H9 (cell line): ENCODE measurements at regions not wholly inside any gene's neighbourhood (a gene's known extent, or its start where the extent isn't known, plus 50 kb on each side); places are given as distances from the start of the nearest gene placed in this dataset.

Source experiments
- DNase-seq: peaks from one replicate; pipeline ENCODE4 v3.0.0-alpha.2; 2017
- H2AFZ ChIP-seq: one replicate; pipeline ENCODE4 v1.6.1; 2013; ENCODE audit warnings: mild to moderate bottlenecking, low read length, control low read depth, moderate library complexity
- H2AK5ac ChIP-seq: 2 replicates; pipeline ENCODE4 v1.6.1; 2013; ENCODE audit warnings: low read length, control low read depth, mixed read lengths; ENCODE audit not compliant: insufficient read length
- H2BK120ac ChIP-seq: one replicate; pipeline ENCODE4 v1.6.1; 2013; ENCODE audit warnings: low read depth, mild to moderate bottlenecking, low read length, control low read depth, inconsistent platforms; ENCODE audit not compliant: poor library complexity, severe bottlenecking
- H2BK12ac ChIP-seq: 2 replicates; pipeline ENCODE4 v1.6.1; 2013; ENCODE audit warnings: low read length, control low read depth, mixed read lengths, low read depth; ENCODE audit not compliant: insufficient read length
- H2BK15ac ChIP-seq: 2 replicates; pipeline ENCODE4 v1.6.1; 2013; ENCODE audit warnings: low read depth, low read length, control low read depth
- H2BK20ac ChIP-seq: one replicate; pipeline ENCODE4 v1.6.1; 2013; ENCODE audit warnings: low read depth, mild to moderate bottlenecking, low read length, control low read depth, inconsistent platforms; ENCODE audit not compliant: poor library complexity, severe bottlenecking
- H2BK5ac ChIP-seq: 2 replicates; pipeline ENCODE4 v1.6.1; 2013; ENCODE audit warnings: low read length, control low read depth, mixed read lengths; ENCODE audit not compliant: insufficient read length
- H3K14ac ChIP-seq: 2 replicates; pipeline ENCODE4 v1.6.1; 2013; ENCODE audit warnings: low read length, control low read depth; ENCODE audit not compliant: insufficient read depth
- H3K18ac ChIP-seq: 2 replicates; pipeline ENCODE4 v1.6.1; 2013; ENCODE audit warnings: low read depth, mild to moderate bottlenecking, mixed read lengths, low read length, control low read depth; ENCODE audit not compliant: insufficient read length
- H3K23ac ChIP-seq: 2 replicates; pipeline ENCODE4 v1.6.1; 2013; ENCODE audit warnings: low read length, control low read depth, mixed read lengths, low read depth; ENCODE audit not compliant: insufficient read length
- H3K23me2 ChIP-seq: 2 replicates; pipeline ENCODE4 v1.6.1; 2013; ENCODE audit warnings: low read depth, mild to moderate bottlenecking, mixed read lengths, low read length, control low read depth; ENCODE audit not compliant: insufficient read length, poor library complexity, severe bottlenecking
- H3K27ac ChIP-seq: 2 replicates; pipeline ENCODE4 v1.5.1; 2013; ENCODE audit warnings: low read length, control low read depth, mixed read lengths, low read depth; ENCODE audit not compliant: insufficient read length
- H3K27me3 ChIP-seq: 2 replicates; pipeline ENCODE4 v1.6.1; 2013; ENCODE audit warnings: low read length, control low read depth, inconsistent platforms; ENCODE audit not compliant: insufficient read depth
- H3K4ac ChIP-seq: 2 replicates; pipeline ENCODE4 v1.6.1; 2013; ENCODE audit warnings: low read depth, mild to moderate bottlenecking, control low read depth, inconsistent platforms, low read length, moderate library complexity
- H3K4me1 ChIP-seq: 2 replicates; pipeline ENCODE4 v1.6.1; 2013; ENCODE audit warnings: low read length, control low read depth, inconsistent platforms; ENCODE audit not compliant: insufficient read depth
- H3K4me2 ChIP-seq: 2 replicates; pipeline ENCODE4 v1.6.1; 2013; ENCODE audit warnings: low read length, control low read depth, mixed read lengths; ENCODE audit not compliant: insufficient read length, insufficient read depth
- H3K56ac ChIP-seq: 2 replicates; pipeline ENCODE4 v1.6.1; 2013; ENCODE audit warnings: low read depth, mild to moderate bottlenecking, mixed read lengths, low read length, control low read depth; ENCODE audit not compliant: insufficient read length
- H3K79me1 ChIP-seq: 2 replicates; pipeline ENCODE4 v1.6.1; 2013; ENCODE audit warnings: low read depth, mild to moderate bottlenecking, moderate library complexity, low read length, control low read depth, inconsistent platforms; ENCODE audit not compliant: insufficient read depth, poor library complexity, severe bottlenecking
- H3K79me2 ChIP-seq: 2 replicates; pipeline ENCODE4 v1.6.1; 2013; ENCODE audit warnings: low read length, control low read depth, inconsistent platforms; ENCODE audit not compliant: insufficient read depth
- H3K9ac ChIP-seq: 2 replicates; pipeline ENCODE4 v1.6.1; 2013; ENCODE audit warnings: low read length, control low read depth, mixed read lengths; ENCODE audit not compliant: insufficient read length; ENCODE audit errors: extremely low read depth
- H3K9me3 ChIP-seq: one replicate; pipeline ENCODE4 v1.6.1; 2013; ENCODE audit warnings: low read depth, low read length, inconsistent platforms; ENCODE audit not compliant: control insufficient read depth
- H3T11ph ChIP-seq: one replicate; pipeline ENCODE4 v1.6.1; 2013; ENCODE audit warnings: mild to moderate bottlenecking, low read length, control low read depth, inconsistent platforms
- H4K20me1 ChIP-seq: one replicate; pipeline ENCODE4 v1.6.1; 2013; ENCODE audit not compliant: control insufficient read depth, insufficient read length, insufficient read depth
- H4K5ac ChIP-seq: 2 replicates; pipeline ENCODE4 v1.6.1; 2013; ENCODE audit warnings: low read depth, mild to moderate bottlenecking, mixed read lengths, low read length, control low read depth; ENCODE audit not compliant: insufficient read length
- H4K8ac ChIP-seq: replicated peaks from 2 replicates; pipeline ENCODE4 v1.6.1; 2013; ENCODE audit warnings: low read length, control low read depth, mixed read lengths, low read depth; ENCODE audit not compliant: insufficient read length
- H4K91ac ChIP-seq: 2 replicates; pipeline ENCODE4 v1.6.1; 2013; ENCODE audit warnings: low read depth, mild to moderate bottlenecking, moderate library complexity, mixed read lengths, low read length, control low read depth; ENCODE audit not compliant: insufficient read length
- H3K27ac Mint-ChIP-seq, 3 experiments: 2 replicates in 2 of 3; 3 replicates in 1 of 3; pipeline ENCODE4 v1.8.0; 2020 to 2021; ENCODE audit warnings: mixed read lengths in 3 of 3, mild to moderate bottlenecking in 1 of 3, moderate library complexity in 1 of 3
- H3K27me3 Mint-ChIP-seq: 2 replicates; pipeline ENCODE4 v1.8.0; 2021; ENCODE audit warnings: low read depth, mild to moderate bottlenecking, moderate library complexity, mixed read lengths
- H3K36me3 Mint-ChIP-seq, 3 experiments: 2 replicates in 2 of 3; 3 replicates in 1 of 3; pipeline ENCODE4 v1.8.0; 2020 to 2021; ENCODE audit warnings: low read depth in 3 of 3, mixed read lengths in 3 of 3; ENCODE audit not compliant: insufficient read depth in 1 of 3
- H3K4me1 Mint-ChIP-seq, 2 experiments: 2 replicates each; pipeline ENCODE4 v1.8.0; 2020; ENCODE audit warnings: mixed read lengths in 2 of 2
- H3K4me3 Mint-ChIP-seq, 2 experiments: 2 replicates in 1 of 2; 3 replicates in 1 of 2; pipeline ENCODE4 v1.8.0; 2020 to 2021; ENCODE audit warnings: mild to moderate bottlenecking in 2 of 2, mixed read lengths in 2 of 2, moderate library complexity in 1 of 2
- H3K9me3 Mint-ChIP-seq, 2 experiments: 2 replicates in 1 of 2; 3 replicates in 1 of 2; pipeline ENCODE4 v1.8.0; 2020; ENCODE audit warnings: mild to moderate bottlenecking in 2 of 2, mixed read lengths in 2 of 2, moderate library complexity in 1 of 2
- CTCF ChIP-seq: fragments of 200-600 bp; sonication (generic); conservative IDR thresholded peaks from 3 replicates; pipeline ENCODE4 v1.8.0; 2021; ENCODE audit warnings: antibody characterized with exemption, mild to moderate bottlenecking
- whole genome bisulfite sequencing: extraction: QIAGEN DNeasy Blood & Tissue Kit; methylation state at CpG from one replicate; pipeline ENCODE4 v1.1.7; 2013; ENCODE audit warnings: missing lambda C conversion rate, low lambda C conversion rate, mixed read lengths; ENCODE audit not compliant: insufficient read length; ENCODE audit errors: extremely low coverage; 5-methylcytosine and 5-hydroxymethylcytosine counted together

GRCh38 chr10:61016630-61017029, 72.6 kb upstream of the RHOBTB1 start:
- Histone ChIP-seq H4K8ac (no peak overlapping the region), H4K5ac (no peak overlapping the region), H3K27me3 (no peaks in the 10 kb centered on the region), H2AK5ac (no peak overlapping the region), H2BK5ac (no peak overlapping the region), H3T11ph (no peak overlapping the region), H2BK15ac (no peak overlapping the region), H3K14ac (no peak overlapping the region), H3K27ac (no peak overlapping the region), H3K9ac (no peak overlapping the region), H3K4me1 (no peaks in the 10 kb centered on the region), H4K20me1 (no peaks in the 10 kb centered on the region), H3K23me2 (no peaks in the 10 kb centered on the region), H3K4ac (no peak overlapping the region), H4K91ac (no peak overlapping the region), H3K9me3 (no peaks in the 10 kb centered on the region), H2BK20ac (no peak overlapping the region), H2BK120ac (no peak overlapping the region), H3K79me1 (no peaks in the 10 kb centered on the region), H3K18ac (no peak overlapping the region), H3K79me2 (no peaks in the 10 kb centered on the region), H2BK12ac (no peak overlapping the region), H3K56ac (no peak overlapping the region), H3K4me2 (no peak overlapping the region), H2AFZ (no peak overlapping the region), H3K23ac (no peak overlapping the region)
- WGBS, result no CpG with 5 or more reads among the region's 1 CpG
- DNase-seq, result no peak
- TF ChIP-seq CTCF, result no peak
- no peaks in the 10 kb centered on the region for H3K4me1 Mint-ChIP-seq
- no peaks in the 10 kb centered on the region for H3K9me3 Mint-ChIP-seq
- H3K27ac Mint-ChIP-seq, result no peak overlapping the region
- H3K27me3 Mint-ChIP-seq, result no peaks in the 10 kb centered on the region
- no peaks in the 10 kb centered on the region for H3K36me3 Mint-ChIP-seq
- H3K4me3 Mint-ChIP-seq, result no peak overlapping the region
